ENCODE measurements at regions not wholly inside any gene's neighbourhood (a gene's known extent, or its start where the extent isn't known, plus 50 kb on each side); places are given as distances from the start of the nearest gene placed in this dataset.
A peak's percentile ranks its signal among the peaks of the same experiment; 100 is the strongest.

GRCh38 chr9:6096821-6097220 is 81.4 kb upstream of the RANBP6 start:
- DNase-seq (ENCODE audit: extremely low spot score) = no peak
- Histone ChIP-seq H3K4me1 (ENCODE audit: insufficient read depth) (no peaks in the 10 kb centered on the region), H3K4me3 (ENCODE audit: low read depth, low read length) (no peak overlapping the region), H3K36me3 (ENCODE audit: insufficient read depth) (no peaks in the 10 kb centered on the region), H3K27ac (ENCODE audit: low read depth) (no peak overlapping the region)
- 70% methylated on average over 3 of the region's 3 CpGs for WGBS

GRCh38 chr9:6090277-6091210 is 75.1 kb upstream of the RANBP6 start:
- WGBS = 72% methylated on average over 1 of the region's 1 CpG
- DNase-seq (ENCODE audit: extremely low spot score) = no peak
- Histone ChIP-seq H3K36me3 (ENCODE audit: insufficient read depth) (no peaks in the 10 kb centered on the region), H3K4me1 (ENCODE audit: insufficient read depth) (no peaks in the 10 kb centered on the region), H3K27ac (ENCODE audit: low read depth) (no peak overlapping the region), H3K4me3 (ENCODE audit: low read depth, low read length) (no peak overlapping the region)

GRCh38 chr9:6089300-6089699 is 73.9 kb upstream of the RANBP6 start:
- Histone ChIP-seq H3K4me3 (ENCODE audit: low read depth, low read length) (no peak overlapping the region), H3K36me3 (ENCODE audit: insufficient read depth) (no peaks in the 10 kb centered on the region), H3K4me1 (ENCODE audit: insufficient read depth) (no peaks in the 10 kb centered on the region), H3K27ac (ENCODE audit: low read depth) (no peak overlapping the region)
- no peak for DNase-seq (ENCODE audit: extremely low spot score)
- WGBS = 71% methylated on average over 1 of the region's 1 CpG

- no peak overlapping the region for H3K4me3 ChIP-seq (ENCODE audit: low read depth, low read length)
- WGBS = 93% methylated on average over 9 of the region's 9 CpGs
- H3K36me3 ChIP-seq (ENCODE audit: insufficient read depth) = no peaks in the 10 kb centered on the region
- H3K4me1 ChIP-seq (ENCODE audit: insufficient read depth) = no peaks in the 10 kb centered on the region
- H3K27ac ChIP-seq (ENCODE audit: low read depth) = no peak overlapping the region
- DNase-seq (ENCODE audit: extremely low spot score) = no peak
Observed at GRCh38 chr9:6086006-6086655, 70.7 kb upstream of the RANBP6 start.

GRCh38 chr9:6080154-6080716 is 64.8 kb upstream of the RANBP6 start:
- WGBS = 23% methylated on average over 18 of the region's 18 CpGs
- DNase-seq (ENCODE audit: extremely low spot score) = peak; percentile 91
- peak overlapping the region; percentile 30 for H3K4me3 ChIP-seq (ENCODE audit: low read depth, low read length)
- no peaks in the 10 kb centered on the region for H3K4me1 ChIP-seq (ENCODE audit: insufficient read depth)
- H3K27ac ChIP-seq (ENCODE audit: low read depth) = no peak overlapping the region
- H3K36me3 ChIP-seq (ENCODE audit: insufficient read depth) = no peaks in the 10 kb centered on the region

GRCh38 chr9:6079386-6079785 is 64.0 kb upstream of the RANBP6 start:
- Histone ChIP-seq H3K4me3 (ENCODE audit: low read depth, low read length) (no peak overlapping the region), H3K27ac (ENCODE audit: low read depth) (no peak overlapping the region), H3K4me1 (ENCODE audit: insufficient read depth) (no peaks in the 10 kb centered on the region), H3K36me3 (ENCODE audit: insufficient read depth) (no peaks in the 10 kb centered on the region)
- DNase-seq (ENCODE audit: extremely low spot score) = no peak
- 93% methylated on average over 5 of the region's 5 CpGs for WGBS

- H3K27ac ChIP-seq (ENCODE audit: low read depth) = no peak overlapping the region
- H3K36me3 ChIP-seq (ENCODE audit: insufficient read depth) = no peaks in the 10 kb centered on the region
- H3K4me1 ChIP-seq (ENCODE audit: insufficient read depth) = no peaks in the 10 kb centered on the region
- WGBS = 54% methylated on average over 5 of the region's 5 CpGs
- H3K4me3 ChIP-seq (ENCODE audit: low read depth, low read length) = no peak overlapping the region
- no peak for DNase-seq (ENCODE audit: extremely low spot score)
Observed at GRCh38 chr9:6078382-6079105, 63.1 kb upstream of the RANBP6 start.

GRCh38 chr9:6076851-6077250 is 61.4 kb upstream of the RANBP6 start:
- Histone ChIP-seq H3K4me1 (ENCODE audit: insufficient read depth) (no peaks in the 10 kb centered on the region), H3K27ac (ENCODE audit: low read depth) (no peak overlapping the region), H3K36me3 (ENCODE audit: insufficient read depth) (no peaks in the 10 kb centered on the region), H3K4me3 (ENCODE audit: low read depth, low read length) (no peak overlapping the region)
- 87% methylated on average over 6 of the region's 6 CpGs for WGBS
- DNase-seq (ENCODE audit: extremely low spot score) = no peak

GRCh38 chr9:6073731-6074130 is 58.3 kb upstream of the RANBP6 start:
- 86% methylated on average over 2 of the region's 2 CpGs for WGBS

GRCh38 chr9:6072865-6073264 is 57.4 kb upstream of the RANBP6 start:
- Histone ChIP-seq H3K36me3 (ENCODE audit: insufficient read depth) (no peaks in the 10 kb centered on the region), H3K4me3 (ENCODE audit: low read depth, low read length) (no peak overlapping the region), H3K4me1 (ENCODE audit: insufficient read depth) (no peaks in the 10 kb centered on the region), H3K27ac (ENCODE audit: low read depth) (no peak overlapping the region)
- DNase-seq (ENCODE audit: extremely low spot score) = no peak
- WGBS = 85% methylated on average over 7 of the region's 7 CpGs

More at GRCh38 chr9:6073731-6074130, 58.3 kb upstream of the RANBP6 start:
- DNase-seq (ENCODE audit: extremely low spot score) = no peak
- H3K27ac ChIP-seq (ENCODE audit: low read depth) = no peak overlapping the region
- H3K4me1 ChIP-seq (ENCODE audit: insufficient read depth) = no peaks in the 10 kb centered on the region
- no peak overlapping the region for H3K4me3 ChIP-seq (ENCODE audit: low read depth, low read length)
- H3K36me3 ChIP-seq (ENCODE audit: insufficient read depth) = no peaks in the 10 kb centered on the region

- Histone ChIP-seq H3K36me3 (ENCODE audit: insufficient read depth) (no peaks in the 10 kb centered on the region), H3K4me3 (ENCODE audit: low read depth, low read length) (no peak overlapping the region), H3K4me1 (ENCODE audit: insufficient read depth) (no peaks in the 10 kb centered on the region), H3K27ac (ENCODE audit: low read depth) (no peak overlapping the region)
- DNase-seq (ENCODE audit: extremely low spot score) = no peak
Observed at GRCh38 chr9:6072453-6072852, 57.0 kb upstream of the RANBP6 start.

- no peak overlapping the region for H3K4me3 ChIP-seq (ENCODE audit: low read depth, low read length)
- no peak overlapping the region for H3K27ac ChIP-seq (ENCODE audit: low read depth)
- DNase-seq (ENCODE audit: extremely low spot score) = no peak
- no peaks in the 10 kb centered on the region for H3K4me1 ChIP-seq (ENCODE audit: insufficient read depth)
- H3K36me3 ChIP-seq (ENCODE audit: insufficient read depth) = no peaks in the 10 kb centered on the region
Observed at GRCh38 chr9:6068983-6069382, 53.6 kb upstream of the RANBP6 start.

GRCh38 chr9:6067426-6067825 is 52.0 kb upstream of the RANBP6 start:
- no peak overlapping the region for H3K27ac ChIP-seq (ENCODE audit: low read depth)
- DNase-seq (ENCODE audit: extremely low spot score) = no peak
- no peak overlapping the region for H3K4me3 ChIP-seq (ENCODE audit: low read depth, low read length)
- WGBS = 93% methylated on average over 2 of the region's 2 CpGs
- H3K36me3 ChIP-seq (ENCODE audit: insufficient read depth) = no peaks in the 10 kb centered on the region
- H3K4me1 ChIP-seq (ENCODE audit: insufficient read depth) = no peaks in the 10 kb centered on the region

Data from urinary bladder (tissue), 3 donors.